DMS153 treated with DMSO at 0.1 percent for 48 hours (cell line): ENCODE measurements at regions not wholly inside any gene's neighbourhood (a gene's known extent, or its start where the extent isn't known, plus 50 kb on each side); places are given as distances from the start of the nearest gene placed in this dataset.
"Not testable (repeated sequence)": the region's sequence is repeated elsewhere in the genome, so short reads cannot be mapped to it uniquely, and the experiment has no call there.

Source experiments
- DNase-seq: peaks from one replicate; lab custom pipeline; 2025; ENCODE audit not compliant: unreplicated experiment; lab: John Stamatoyannopoulos, UW

DNA sequence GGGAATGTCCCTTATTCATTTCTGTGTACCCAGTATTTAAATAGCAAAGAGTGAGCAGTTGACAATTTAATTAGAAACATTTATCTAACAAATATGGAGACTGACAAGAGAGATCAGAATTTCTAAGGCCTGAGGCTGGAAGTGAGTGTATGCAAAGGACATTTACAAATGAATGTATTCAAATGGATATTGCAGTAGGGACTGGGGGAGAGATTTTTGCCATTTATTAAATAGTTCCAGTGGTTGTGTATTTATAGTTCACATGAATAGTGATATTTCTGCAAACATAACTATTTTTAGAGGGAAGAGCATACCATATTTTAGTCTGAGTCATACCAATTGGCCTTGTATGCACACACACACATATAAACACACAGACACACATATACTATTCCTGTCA, 592.4 kb downstream of the GLUD2 start:
- no peak for DNase-seq

DNA sequence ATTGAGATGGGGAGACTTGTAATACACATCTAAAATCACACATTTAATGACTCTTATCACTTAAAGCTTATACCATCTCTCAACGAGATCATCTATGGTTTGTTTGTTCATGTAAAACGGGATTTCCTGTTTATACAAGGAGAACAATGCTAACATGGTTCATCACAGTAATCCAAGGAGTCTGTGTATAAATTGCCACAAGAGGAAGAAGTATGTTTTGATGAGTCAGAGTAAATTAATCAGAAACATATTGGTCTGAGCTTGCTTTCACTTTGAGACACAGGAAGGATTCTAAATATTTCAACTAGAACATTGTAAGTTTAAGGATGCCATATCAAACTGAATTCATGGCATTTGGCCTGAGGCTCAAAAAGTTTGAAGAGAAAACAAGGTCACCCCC, 594.1 kb downstream of the GLUD2 start:
- peak; percentile 53 for DNase-seq

DNA sequence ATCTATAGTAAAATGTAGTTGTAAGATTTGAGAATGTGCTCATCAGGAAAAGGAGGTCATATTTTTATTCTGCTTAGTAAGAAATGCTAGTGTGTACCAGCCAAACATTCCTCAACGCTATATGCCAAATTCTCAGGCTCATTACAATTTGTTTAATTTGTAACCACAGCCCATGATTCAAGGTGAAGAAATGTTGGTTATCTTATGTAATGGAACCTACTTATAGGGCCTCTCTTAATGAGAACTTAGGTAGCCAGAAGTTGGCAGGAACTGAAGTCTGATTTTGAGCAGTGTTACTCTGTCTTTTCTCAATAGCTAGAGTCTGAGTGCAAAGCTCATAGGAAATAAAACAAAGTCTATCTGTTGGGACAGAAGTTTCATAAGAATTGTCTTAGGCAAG, 595.0 kb downstream of the GLUD2 start:
- no peak for DNase-seq

DNA sequence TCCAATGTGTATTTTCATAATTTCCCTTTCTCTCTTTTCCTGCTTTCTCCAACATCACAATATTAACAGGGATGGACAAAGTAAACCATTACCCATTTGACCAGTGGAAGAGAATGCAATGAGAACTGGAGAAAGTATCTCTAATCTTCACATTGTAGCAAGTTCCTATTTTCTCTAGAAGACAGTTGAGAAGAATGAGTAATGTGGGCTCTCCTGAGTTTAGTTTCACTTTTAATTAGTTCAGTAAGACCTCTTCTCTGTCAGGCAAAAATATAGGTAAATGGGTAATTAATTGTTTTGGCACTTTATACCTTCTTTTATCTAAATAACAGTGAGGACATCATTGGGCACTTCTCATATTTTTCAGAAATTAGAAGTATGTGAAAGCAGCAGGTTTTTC, 602.0 kb downstream of the GLUD2 start:
- DNase-seq, result no peak

DNA sequence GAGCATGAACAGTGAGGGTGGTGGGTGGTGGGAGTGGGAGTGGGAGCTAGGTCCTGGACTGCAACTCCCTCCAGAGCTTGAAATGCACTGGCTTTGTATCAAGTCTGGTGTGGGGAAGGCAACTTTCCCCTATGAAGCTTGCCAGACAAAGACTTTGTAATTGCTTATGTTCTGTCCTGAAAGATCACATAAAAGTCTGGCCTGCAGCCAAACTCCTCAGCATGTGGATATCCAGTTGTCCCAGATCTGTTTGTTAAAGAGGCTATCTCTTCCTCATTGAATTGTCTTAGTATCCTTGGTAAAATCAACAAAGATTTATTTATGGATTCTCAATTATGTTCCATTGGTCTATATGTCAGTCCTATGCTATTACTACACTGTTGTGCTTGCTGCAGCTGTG, 607.9 kb downstream of the GLUD2 start:
- peak; percentile 82 for DNase-seq

DNA sequence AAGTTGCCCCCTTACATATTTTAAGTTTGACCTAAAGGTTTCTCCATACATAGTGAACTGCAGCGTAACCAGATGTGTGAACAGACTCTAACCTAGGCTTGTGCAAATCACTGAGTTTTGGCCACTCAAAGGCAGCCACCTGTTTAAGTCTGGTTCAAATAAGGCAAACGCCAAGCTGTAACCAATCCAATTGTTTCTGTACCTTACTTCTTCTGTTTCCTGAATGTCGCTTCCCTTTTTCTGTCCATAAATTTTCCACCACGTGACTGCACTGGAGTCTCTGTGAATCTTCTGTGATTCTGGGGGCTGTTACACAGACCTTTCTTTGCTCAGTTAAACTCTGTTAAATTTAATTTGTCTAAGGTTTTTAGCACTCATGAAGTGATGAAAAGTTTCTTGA, 618.8 kb downstream of the GLUD2 start:
- DNase-seq, result no peak

DNA sequence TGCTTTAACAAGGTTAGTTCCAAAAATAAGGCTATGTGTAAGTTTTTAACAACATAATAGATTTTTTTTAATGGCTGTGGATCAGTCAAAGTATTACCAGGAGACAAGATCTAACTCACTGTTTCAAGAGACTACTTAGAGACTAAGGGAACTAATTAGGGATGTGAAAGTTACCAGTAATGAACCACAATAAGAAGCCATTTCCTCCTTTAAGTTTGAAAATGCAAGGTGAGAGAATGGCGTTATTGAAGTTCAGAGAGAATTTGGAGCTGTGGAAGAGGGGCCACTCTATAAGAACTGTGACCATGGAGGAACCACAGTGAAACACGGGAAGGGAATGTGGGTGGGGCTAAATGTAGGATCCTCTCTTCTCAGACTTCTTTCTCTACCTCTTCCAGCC, 624.2 kb downstream of the GLUD2 start:
- no peak for DNase-seq

DNA sequence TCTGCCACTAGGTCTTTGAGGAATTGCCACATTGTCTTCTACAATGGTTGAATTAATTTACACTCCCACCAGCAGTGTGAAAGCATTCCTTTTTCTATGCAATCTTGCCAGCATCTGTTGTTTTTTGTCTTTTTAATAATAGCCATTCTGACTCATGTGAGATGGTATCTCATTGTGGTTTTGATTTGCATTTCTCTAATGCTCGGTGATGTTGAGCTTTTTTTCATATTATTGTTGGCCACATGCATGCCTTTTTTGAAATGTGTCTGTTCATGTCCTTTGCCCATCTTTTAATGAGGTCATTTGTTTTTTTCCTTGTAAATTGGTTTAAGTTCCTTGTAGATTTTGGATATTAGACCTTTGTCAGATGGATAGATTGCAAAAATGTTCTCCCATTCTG, 661.8 kb downstream of the GLUD2 start:
- DNase-seq, result not testable (repeated sequence)

DNA sequence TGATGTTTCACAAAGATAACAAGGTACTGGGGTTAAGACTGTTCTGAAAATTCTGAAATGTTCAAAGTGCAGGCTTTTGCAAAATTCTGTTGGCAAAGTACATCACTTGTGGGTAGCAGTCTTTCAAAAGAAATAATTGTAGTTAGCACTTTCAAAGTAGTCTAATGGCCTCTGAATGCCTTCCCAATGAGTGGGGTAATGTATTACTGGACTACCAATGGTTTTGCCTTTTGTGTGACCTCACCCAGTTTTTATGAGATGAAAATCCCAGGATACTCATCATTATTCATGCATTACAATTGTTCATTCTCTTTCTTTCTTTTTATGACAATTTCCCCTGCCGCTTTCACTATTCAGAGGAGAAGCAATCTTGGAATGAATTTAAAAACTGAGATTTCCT, 686.1 kb downstream of the GLUD2 start:
- no peak for DNase-seq

DNA sequence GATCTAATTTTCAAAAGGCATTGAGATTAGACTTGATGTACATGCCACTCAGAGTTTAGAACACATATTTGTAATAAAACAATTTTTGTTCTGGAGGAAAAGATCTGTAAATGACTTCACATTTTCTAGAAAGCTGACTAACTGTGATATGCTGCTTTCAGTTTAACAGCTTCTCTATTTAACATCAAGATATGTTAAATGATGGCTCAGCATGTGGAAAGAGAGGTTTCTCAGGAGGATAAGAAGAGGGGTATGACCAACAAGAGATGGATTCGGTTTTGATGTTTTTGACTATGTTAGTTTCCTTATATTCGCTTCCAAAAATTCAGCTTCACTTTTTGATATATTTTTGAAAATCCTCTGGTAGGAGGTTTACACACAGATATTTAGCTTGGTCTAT, 698.7 kb downstream of the GLUD2 start:
- DNase-seq, result no peak

DNA sequence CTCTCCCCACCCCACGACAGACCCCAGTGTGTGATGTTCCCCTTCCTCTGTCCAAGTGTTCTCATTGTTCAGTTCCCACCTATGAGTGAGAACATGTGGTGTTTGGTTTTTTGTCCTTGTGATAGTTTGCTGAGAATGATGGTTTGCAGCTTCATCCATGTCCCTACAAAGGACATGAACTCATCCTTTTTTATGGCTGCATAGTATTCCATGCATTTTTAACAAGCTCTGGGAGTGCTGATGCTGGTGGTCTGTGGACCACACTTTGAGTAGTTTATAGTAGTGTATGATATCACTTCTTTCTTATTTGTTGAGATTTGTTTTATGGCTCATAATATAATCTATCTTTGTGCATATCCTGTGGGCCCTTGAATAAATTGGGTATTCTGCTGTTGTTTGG, 706.2 kb downstream of the GLUD2 start:
- DNase-seq, result not testable (repeated sequence)

DNA sequence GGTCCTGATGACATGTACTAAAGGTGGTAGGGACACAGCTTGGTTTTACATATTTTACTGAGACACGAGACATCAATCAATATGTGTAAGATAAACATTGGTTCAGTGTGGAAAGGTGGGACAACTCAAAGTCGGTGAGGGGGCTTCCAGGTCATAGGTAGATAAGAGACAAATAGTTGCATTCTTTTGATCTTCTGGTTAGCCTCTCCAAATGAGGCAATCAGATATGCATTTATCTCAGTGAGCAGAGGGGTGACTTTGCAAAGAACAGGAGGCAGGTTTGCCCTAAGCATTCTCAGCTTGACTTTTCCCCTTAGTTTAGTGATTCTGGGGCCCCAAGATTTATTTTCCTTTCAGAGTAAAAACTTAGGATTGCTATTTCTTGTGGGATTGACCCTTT, 706.9 kb downstream of the GLUD2 start:
- no peak for DNase-seq

DNA sequence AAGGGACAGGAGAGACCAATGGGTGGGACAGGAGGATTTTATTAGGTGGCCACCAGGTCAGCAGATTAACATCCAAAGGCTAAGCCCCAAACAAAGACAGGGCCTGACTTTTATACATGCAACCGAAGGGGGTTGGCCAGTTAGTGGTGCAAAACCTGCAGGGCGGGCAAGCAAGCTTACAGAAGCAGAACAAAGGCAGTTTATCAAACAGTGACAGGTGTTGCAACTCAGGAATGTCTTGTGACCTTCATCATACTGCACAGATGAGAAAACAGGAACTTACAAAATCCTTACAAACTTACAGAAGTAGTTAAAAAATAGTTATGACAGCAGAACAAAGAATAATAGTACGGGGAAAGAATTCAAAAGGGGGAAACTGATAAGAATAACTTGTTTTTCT, 708.1 kb downstream of the GLUD2 start:
- DNase-seq, result no peak

DNA sequence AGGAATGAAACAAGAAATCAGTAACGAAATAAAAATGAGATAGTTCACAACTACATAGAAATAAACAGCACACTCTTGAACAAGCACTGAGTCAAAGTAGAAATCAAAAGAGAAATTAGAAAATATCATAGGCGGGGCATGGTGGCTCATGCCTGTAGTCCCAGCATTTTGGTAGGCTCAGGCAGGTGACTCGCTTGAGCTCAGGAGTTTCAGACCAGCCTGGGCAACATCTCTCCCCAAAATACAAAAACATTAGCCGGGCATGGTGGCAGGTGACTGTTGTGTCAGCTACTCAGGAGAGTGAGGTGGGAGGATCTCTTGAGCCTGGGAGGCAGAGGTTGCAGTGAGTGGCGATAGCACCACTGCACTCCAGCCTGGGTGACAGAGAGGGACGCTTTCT, 714.4 kb downstream of the GLUD2 start:
- DNase-seq, result no peak

DNA sequence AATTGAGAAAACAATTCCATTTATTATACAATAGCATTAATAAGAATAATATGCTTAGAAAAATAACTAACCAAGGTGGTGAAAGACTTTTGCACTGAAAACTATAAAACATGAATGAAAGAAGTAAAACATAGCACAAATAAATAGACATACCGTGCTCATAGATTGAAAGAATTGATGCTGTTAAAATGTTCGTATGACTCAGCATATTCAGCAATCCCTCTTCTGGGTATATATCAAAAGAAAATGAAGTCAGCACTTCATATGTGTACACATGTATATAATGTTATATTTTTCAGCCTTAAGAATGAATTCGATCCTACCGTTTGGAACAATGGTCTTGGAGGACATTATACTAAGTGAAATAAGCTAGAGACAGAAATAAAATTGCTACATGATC, 716.3 kb downstream of the GLUD2 start:
- DNase-seq, result no peak

DNA sequence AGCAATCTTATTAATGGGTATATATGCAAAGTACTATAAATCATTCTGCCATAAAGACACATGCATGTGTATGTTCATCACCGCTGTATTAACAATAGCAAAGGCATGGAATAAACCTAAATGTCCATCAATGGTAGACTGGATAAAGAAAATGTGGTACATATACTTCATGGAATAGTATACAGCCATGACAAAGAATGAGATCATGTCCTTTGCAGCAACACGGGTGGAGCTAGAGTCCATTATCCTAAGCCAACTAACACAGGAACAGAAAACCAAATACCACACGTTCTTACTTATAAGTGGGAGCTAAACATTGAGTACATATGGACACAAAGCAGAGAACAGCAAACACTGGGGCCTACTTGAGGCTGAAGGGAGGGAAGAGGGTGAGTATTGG, 720.8 kb downstream of the GLUD2 start:
- DNase-seq, result not testable (repeated sequence)

DNA sequence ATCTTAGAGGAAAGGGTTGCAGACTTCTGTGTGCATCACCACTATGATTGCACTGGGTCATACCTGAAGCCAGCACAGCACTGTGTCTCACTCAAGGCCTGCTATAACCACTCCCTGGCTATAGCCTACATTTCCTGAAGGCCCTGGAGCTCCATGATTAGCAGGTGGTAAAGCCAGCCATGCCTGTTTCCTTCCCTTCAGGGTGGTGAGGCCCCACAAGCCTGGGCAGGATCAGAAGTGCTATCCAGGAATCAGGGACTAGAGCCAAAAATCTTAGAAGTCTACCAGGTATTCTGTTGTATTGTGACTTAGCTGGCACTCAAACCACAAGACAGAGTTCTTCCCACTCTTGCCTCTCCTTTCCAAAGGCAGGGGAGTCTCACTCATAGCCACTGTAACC, 734.6 kb downstream of the GLUD2 start:
- no peak for DNase-seq

DNA sequence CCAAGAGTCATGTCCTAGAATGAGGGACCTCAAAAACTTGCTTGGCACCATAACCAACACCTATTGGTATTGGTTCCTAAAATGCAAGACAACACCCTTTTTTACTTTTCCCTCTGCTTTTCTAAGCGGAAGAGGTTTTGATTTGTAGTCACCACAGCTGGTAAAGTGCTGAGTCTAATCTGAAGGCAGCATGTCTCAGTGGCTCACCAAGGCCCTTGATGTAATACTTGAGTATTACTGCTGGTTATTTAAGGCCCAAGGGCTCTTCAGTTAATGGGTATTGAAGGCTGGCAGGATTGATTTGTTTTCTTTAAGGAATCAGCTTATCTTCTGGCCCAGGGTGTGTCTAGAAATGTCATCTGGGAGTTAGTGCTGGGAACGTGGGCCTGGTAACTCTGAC, 735.1 kb downstream of the GLUD2 start:
- DNase-seq, result no peak

DNA sequence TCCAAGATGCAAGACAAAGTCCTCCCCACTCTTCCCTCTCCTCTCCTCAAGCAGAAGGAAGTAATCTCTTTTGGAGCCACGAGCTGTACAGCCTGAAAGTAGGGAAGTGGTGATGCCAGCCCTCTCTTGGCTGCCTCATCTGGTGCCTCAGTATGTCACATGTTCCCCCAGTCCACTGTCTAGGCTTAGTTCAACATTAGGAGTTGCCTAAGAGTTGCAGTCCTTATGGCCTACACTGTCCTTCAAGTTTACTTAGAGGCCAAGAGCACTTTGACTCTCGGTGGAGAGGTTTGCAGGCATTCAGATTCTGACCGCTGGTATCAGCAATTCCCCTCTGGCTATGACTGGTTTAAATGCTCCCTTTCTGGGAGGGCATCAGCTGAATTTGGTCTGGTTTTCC, 735.6 kb downstream of the GLUD2 start:
- DNase-seq, result no peak

DNA sequence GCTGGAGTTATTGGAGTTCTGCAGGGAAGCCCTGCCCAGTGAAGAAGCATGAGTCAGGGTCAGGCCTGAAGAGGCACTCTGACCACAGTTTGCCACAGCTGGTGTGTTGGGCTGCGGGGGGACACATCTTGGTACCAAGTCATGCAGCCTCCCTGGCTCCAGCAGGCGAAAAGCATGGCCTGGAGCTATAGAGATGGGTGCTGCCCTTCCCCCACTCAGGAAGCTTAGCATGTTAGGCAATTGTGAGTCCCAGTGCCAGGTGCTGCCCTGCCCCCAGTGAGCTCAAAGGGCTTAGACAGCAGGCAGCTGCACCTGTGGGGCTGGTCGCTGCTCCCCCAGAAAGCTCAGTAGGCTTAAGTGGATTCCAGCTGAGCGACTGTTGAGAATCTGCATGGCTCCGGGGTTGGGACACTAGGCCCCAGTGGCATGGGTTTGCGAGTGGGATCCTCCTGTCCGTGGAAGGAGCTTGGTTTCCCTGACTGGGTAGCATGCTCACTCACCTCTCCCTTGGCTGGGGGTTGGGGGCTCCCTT, 755.5 kb downstream of the GLUD2 start:
- no peak for DNase-seq

DNA sequence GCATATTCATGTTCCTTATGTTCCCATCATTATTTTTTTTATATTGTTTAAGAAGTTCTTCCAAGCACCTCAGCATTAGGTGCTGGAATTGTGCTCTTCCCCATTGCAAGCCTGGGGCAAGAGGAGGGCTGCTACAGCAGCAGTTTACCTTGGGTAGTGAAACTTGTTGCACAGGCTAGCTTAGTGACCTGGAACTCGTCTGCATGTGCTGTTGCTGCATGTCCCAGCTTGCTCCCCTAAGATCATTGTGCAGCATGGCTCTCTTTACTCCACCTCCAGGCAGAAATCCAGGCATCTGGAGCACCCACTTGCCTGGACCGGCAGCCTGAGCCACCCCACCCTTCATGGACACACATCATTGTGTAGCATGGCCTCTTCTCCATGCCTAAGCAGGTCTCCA, 776.0 kb downstream of the GLUD2 start:
- DNase-seq, result no peak

DNA sequence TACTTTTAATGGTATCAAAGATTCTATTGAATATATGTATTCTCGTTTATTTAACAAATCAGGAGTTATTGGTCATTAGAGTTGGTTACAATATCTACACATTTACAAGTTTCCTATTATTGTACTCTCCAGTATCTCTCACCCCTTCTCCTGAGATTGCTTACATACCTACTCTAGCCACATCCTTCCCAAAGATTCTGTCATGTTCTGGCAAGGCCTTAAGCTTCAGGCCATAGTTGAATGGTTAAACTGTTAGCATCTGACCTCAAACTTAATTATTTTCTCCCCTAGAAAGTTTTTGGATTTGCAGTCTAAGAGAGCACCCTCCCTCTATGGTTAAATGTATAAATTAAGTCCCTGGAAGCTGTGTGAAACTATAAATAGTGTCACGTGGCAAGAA, 784.2 kb downstream of the GLUD2 start:
- DNase-seq, result no peak

DNA sequence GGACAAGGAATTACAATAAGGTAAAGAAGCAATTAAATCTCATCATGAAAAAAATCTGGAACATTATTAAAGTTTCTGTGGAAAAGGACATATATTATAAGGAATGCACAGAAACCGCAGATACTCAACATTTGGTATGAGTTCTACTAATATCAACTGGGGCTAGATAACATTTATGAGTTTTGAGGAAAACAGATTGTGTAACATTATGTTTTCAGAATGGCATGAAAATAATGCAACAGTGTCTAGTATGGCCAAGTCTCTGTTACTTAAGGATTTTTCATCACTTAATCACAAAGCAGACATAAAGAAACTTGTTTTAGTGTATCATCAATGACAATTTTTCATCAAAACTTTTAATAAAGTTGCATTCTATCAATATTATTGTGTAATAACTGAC, 785.0 kb downstream of the GLUD2 start:
- DNase-seq, result no peak

DNA sequence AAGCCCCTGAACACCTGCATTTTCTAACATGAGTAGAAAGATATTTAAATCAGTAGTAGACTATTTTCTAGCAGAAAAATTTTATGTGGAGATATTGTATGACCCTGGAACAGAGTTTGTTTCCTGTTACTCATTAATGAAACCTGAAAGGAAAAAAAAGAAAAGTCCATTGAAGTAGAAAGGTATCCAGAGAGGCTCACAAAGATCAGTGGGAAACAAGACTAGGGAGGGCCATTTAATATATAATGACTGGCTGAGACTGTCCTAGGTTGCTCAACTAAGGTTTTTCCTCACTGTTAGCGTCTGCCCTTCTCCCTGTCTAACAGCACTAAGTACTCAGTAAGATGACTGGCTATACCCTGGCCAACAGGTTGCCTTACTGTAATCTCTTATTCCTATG, 788.6 kb downstream of the GLUD2 start:
- DNase-seq, result no peak
